ENCODE measurements at regions not wholly inside any gene's neighbourhood (a gene's known extent, or its start where the extent isn't known, plus 50 kb on each side); places are given as distances from the start of the nearest gene placed in this dataset.
"Not testable (repeated sequence)": the region's sequence is repeated elsewhere in the genome, so short reads cannot be mapped to it uniquely, and the experiment has no call there.

GRCh38 chr13:50463719-50464118 is 379.8 kb downstream of the DLEU7 start:
- no peak for DNase-seq

DNA sequence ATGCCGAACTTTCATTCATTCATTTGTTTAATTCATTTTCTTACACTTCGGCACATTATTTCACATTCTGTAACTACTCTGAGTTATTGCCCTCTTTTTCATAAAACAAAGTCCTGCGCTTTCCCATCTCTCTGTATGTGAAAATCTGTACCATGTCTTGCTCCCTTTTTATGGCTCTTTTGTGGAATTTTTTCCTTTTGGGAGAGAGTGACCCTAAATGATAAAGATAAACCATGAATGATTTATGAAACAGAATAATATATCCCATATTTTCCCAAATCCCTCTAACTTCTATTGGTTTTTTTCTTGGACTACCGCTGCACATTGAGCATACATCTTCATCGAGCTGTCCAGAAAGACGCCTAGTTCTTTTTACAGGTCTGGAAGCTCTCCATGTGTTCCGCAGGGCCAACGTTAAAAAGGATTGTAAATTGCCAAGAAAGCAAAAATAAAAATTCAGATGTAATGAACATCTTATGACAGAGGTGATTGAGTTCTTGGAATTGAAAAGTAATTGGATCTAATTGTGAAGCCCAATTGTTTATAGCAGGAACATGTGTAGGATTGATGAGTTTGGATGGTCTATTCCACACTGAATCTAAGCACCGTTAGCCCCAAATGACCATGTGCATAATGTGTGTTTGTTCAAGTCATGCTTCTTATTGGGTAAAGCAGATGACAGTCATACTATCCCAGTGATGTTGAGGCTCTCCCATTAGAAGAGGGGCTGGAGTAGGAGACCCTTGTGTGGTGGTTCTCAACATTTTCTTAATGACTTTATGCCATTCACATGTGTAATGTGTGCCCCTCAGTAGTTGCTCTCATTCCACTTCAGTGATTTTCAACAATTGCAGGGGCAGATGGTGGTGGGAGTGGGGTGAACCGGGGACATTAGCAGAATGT is 378.9 kb downstream of the DLEU7 start:
- DNase-seq = no peak

GRCh38 chr13:50466456-50466855 is 377.0 kb downstream of the DLEU7 start:
- DNase-seq = no peak

DNA sequence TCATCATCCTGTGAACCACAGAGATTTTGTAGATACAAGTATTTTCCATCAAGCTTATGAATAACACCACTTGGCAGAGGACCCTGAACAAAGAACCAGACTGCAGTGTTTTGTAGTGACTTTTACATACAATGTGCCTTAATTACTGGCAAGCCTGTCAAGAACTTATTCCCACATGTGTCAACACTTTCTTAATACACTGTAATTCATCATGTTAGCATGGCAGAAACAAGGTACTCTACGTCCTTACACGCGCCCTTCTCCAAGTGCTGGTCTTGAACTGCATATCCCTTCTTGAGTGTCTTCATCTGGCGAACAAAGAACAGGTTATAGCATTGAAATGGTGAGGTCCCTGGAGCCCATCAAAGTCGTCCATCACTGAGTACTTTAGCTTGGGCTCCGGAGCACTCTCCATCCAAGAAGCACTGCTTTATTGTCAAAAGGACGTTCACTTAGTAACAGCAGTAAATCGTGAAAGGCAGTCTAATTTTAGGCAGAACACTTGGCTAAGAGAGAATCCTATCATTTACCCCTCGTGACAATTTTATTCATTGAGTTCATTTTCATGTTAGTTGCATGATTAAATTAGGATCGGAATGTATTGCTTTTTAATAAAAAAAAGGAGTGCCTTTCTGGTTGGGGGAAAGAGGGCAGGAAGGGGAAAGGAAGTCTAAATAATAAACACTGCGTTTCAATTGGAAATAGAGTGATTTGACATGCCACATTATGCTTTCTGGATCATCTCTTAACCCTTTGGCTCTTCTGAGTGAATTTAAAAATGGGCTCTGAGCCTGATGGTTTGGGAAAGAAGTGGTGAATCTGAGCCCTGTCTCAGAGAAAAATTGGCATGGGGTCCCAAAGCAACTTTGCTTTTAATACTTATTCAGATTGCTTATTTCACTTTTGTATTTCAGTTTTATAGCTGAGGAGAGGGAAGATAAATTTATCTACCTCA is 376.1 kb downstream of the DLEU7 start:
- no peak for DNase-seq

DNA sequence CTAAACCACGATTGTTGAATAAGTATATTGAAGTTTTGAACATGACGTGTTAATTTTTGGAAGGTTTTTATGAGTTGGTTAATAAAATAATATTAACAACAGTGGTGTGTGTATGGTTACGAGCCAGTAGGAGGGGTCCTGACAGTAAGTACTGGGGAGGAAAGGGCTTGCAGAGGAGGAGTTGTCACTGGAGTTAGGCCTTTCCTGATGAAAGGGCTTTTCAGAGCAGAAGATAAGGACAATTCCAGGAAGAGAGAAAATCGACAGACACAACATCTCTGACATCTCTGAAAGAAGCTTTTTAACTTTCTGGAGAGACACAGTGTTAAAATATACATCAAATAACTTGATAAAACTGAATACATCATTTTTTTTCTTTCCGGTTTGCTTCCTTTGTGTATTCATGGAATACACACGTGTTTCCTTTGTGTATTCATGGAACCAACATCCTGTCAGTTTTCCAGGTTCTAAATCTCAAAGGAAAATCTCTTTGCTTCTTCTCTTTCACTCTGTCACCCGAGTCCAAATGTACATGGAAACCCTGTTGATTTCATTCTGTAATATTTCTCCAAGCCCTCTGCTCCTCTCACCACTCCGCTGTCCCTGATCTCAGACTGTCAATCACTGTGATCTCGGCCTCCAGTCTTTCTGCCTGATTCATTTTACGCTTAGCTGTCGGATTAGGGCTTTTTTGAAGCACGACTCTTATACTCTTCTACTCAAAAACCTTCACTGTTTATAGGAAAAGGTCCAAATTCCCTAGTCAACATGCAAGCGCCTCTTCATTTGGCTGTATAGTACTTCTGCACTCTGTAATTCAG is 374.4 kb downstream of the DLEU7 start:
- DNase-seq = no peak

- not testable (repeated sequence) for DNase-seq
These were observed 370.4 kb downstream of the DLEU7 start for GRCh38 chr13:50473050-50473449.

GRCh38 chr13:50474088-50474662 is 369.3 kb downstream of the DLEU7 start:
- no peak for DNase-seq

- DNase-seq = no peak
These were observed 366.8 kb downstream of the DLEU7 start for GRCh38 chr13:50476577-50477285.

- no peak for DNase-seq
These were observed 361.6 kb downstream of the DLEU7 start for GRCh38 chr13:50481936-50482335.

DNA sequence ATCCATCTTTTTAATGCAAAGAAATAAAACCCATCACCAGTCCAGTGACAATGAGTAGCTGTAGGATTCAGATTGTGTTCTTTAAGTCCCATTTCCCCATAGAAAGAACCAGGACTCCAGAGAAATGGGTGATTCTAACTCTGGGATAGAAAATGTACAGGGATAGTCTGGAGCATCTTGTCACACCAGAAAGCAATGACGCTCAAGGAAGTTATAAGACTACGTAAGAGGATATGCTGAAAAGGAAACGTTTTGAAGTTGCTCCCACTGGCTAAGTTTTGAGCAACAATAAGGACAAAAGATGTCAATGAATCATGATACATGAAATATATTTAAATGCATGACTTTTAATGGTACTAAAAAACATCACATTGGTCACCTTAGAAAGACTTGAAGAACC is 360.1 kb downstream of the DLEU7 start:
- no peak for DNase-seq

DNA sequence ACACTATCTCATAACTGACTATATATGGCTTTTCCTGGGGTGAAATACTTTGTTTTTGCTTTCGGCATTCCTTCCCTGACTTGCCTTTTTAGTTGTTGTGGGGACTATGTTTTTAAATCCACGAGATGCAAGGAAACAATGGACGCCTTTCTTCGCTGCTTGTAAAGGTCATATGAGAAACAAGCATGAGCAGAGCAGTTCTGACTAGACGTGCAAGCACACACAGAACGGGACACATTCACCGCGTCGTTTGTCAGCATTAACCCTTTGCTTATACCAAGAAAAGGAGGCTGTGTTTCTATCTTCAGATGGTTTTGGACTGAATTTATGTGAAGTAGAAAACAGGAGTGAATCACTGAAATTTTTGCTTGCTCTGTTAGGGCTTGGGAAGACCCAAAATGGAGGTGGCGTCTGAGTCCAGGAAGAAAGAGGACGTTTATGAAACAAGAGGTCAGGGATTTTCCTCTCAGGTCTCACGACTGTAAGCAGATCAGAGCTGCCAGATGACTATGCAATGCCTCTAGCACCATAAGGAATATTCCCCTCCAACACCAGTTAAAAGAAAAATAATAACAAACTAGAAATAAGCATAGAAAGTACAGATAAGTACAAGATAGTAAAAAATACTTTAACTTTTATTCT is 358.9 kb downstream of the DLEU7 start:
- no peak for DNase-seq

DNA sequence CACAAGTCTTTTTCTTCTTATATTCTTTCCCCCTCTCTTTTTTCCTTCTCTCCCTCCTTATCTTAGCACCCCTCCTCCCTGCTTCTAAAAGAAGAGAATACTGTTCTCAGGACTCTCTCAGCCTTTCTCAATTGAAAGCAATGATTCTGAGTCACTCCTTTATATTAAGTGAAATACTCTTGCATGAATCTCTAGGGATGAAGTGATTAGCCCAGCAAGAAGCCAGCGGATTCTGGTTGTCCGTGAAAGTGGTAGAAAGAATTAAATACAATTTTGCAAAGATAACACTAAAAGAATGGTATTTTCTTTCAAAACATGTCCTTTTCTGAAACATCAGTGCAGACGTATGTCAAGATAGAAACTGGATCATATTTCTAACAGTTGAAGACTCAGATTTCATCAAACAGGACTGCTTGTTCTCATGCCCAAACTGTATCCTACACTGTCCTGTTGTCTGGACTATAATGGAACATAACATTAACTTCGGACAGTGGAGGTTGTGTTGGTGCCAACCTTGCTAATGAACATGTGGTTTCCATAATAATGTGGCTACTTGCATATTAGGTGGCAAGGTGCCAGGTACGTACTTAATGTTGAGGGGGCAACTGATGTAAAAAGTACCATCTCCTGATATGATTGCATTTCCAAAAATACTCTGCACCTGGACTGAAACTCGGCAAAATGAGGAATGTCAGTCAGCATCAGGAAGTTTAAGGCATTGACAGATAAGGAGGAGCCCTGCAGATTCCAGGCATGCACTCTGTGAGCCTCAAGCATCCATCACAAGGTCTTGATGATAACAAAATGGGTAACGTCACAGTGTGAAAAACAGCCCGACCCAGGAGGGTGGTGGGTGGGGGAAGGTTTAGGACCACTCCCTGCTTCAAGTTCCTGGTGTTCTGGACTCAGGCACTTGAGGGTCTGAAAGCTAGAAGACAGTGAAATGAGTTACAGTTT is 357.2 kb downstream of the DLEU7 start:
- DNase-seq = no peak

- no peak for DNase-seq
These were observed 349.8 kb downstream of the DLEU7 start for GRCh38 chr13:50493683-50494082.

- no peak for DNase-seq
These were observed 349.4 kb downstream of the DLEU7 start for GRCh38 chr13:50494138-50494537.

DNA sequence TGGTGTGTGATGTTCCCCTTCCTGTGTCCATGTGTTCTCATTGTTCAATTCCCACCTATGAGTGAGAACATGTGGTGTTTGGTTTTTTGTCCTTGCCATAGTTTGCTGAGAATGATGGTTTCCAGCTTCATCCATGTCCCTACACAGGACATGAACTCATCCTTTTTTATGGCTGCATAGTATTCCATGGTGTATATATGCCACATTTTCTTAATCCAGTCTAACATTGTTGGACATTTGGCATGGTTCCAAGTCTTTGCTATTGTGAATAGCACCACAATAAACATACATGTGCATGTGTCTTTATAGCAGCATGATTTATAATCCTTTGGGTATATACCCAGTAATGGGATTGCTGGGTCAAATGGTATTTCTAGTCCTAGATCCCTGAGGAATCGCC is 340.3 kb downstream of the DLEU7 start:
- DNase-seq = not testable (repeated sequence)

DNA sequence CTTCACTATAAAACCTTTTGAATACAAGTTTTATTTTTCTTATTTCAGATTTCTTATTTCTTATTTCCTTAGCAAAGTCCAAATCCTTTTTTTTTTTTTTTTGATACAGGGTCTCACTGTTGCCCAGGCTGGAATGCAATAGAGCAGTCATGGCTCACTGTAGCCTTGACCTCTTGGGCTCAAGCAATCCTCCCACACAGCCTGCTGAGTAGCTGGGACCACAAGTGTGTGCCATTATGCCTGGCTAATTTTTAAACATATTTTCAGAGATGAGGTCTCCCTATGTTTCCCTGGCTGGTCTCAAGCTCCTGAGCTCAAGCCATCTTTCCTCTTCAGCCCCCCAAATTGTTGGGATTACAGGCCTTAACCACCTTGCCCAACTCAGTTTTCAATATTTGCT is 334.3 kb downstream of the DLEU7 start:
- no peak for DNase-seq

GRCh38 chr13:50509771-50510441 is 333.6 kb downstream of the DLEU7 start:
- no peak for DNase-seq

DNA sequence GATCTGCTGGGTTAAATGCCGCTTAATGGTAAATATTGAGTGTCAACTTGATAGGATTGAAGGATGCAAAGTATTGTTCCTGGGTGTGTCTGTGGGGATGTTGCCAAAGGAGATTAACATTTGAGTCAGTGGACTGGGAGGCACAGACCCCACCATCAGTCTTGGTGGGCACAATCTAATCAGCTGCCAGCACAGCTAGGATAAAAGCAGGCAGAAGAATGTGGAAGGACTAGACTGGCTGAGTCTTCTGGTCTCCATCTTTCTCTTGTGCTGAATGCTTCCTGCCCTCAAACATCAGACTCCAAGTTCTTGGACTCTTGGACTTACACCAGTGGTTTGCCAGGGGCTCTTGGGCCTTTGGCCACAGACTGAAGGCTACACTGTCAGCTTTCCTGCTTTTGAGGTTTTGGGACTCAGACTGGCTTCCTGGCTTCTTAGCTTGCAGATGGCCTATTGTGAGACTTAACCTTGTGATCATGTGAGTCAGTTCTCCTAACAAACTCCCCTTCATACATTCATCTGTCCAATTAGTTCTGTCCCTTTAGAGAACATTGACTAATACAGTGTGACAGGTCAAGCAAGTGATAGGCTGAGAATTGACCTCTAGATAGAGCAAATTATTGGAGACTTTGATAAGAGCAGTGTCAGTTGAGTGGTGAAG is 332.5 kb downstream of the DLEU7 start:
- DNase-seq = not testable (repeated sequence)

- no peak for DNase-seq
These were observed 331.6 kb downstream of the DLEU7 start for GRCh38 chr13:50511877-50512341.

Measured in HCEC 1CT (cell line).